OCI-LY1 (cell line): ENCODE measurements at regions not wholly inside any gene's neighbourhood (a gene's known extent, or its start where the extent isn't known, plus 50 kb on each side); places are given as distances from the start of the nearest gene placed in this dataset.

Source experiments
- H2AFZ ChIP-seq: fragments of 200-600 bp; sonication (generic), shearing (Covaris generic); 2 replicates; pipeline ENCODE4 v1.6.0; 2014; ENCODE audit warnings: antibody characterized with exemption, mild to moderate bottlenecking, low read length
- H3F3A ChIP-seq: fragments of 200-600 bp; sonication (generic), shearing (Covaris generic); 2 replicates; pipeline ENCODE4 v1.6.0; 2014; ENCODE audit warnings: mild to moderate bottlenecking, antibody characterized with exemption, low read length, moderate library complexity; ENCODE audit not compliant: insufficient read depth
- H3K27ac ChIP-seq: fragments of 200-600 bp; sonication (generic); 2 replicates; pipeline ENCODE4 v1.5.1; 2014; ENCODE audit warnings: low read length, mixed run types, mild to moderate bottlenecking, low read depth; ENCODE audit not compliant: poor library complexity, severe bottlenecking
- H3K27me3 ChIP-seq: fragments of 200-600 bp; sonication (generic); 2 replicates; pipeline ENCODE4 v1.6.0; 2014; ENCODE audit warnings: antibody characterized with exemption, mild to moderate bottlenecking, low read length, moderate library complexity; ENCODE audit not compliant: insufficient read depth
- H3K36me3 ChIP-seq: fragments of 200-600 bp; sonication (generic); 2 replicates; pipeline ENCODE4 v1.6.1; 2014; ENCODE audit warnings: mild to moderate bottlenecking, antibody characterized with exemption, low read length, moderate library complexity, mixed read lengths; ENCODE audit not compliant: insufficient read depth
- H3K4me1 ChIP-seq: fragments of 200-600 bp; sonication (generic); 2 replicates; pipeline ENCODE4 v1.5.1; 2014; ENCODE audit warnings: mild to moderate bottlenecking, low read length, moderate library complexity; ENCODE audit not compliant: insufficient read depth, severe bottlenecking
- H3K4me2 ChIP-seq: fragments of 200-600 bp; sonication (generic), shearing (Covaris generic); 2 replicates; pipeline ENCODE4 v1.6.1; 2014; ENCODE audit warnings: low read length
- H3K4me3 ChIP-seq: fragments of 200-600 bp; sonication (generic); 2 replicates; pipeline ENCODE4 v1.5.1; 2014; ENCODE audit warnings: low read length, low read depth, mild to moderate bottlenecking, mixed read lengths; ENCODE audit not compliant: poor library complexity, severe bottlenecking
- H3K79me2 ChIP-seq: fragments of 200-600 bp; shearing (Covaris generic); 2 replicates; pipeline ENCODE4 v1.6.1; 2016; ENCODE audit warnings: mixed run types, low read length, mixed read lengths; ENCODE audit not compliant: insufficient read depth
- H3K9ac ChIP-seq: fragments of 200-600 bp; sonication (generic), shearing (Covaris generic); 2 replicates; pipeline ENCODE4 v1.6.1; 2014; ENCODE audit warnings: mild to moderate bottlenecking, low read length, mixed read lengths
- H3K9me2 ChIP-seq: fragments of 200-600 bp; sonication (generic), shearing (Covaris generic); 2 replicates; pipeline ENCODE4 v1.6.1; 2014; ENCODE audit warnings: low read depth, mild to moderate bottlenecking, low read length, mixed read lengths
- H3K9me3 ChIP-seq: fragments of 200-600 bp; shearing (Covaris generic); 2 replicates; pipeline ENCODE4 v1.6.1; 2014; ENCODE audit warnings: low read length, mixed read lengths
- H4K20me1 ChIP-seq: fragments of 200-600 bp; sonication (generic), shearing (Covaris generic); 2 replicates; pipeline ENCODE4 v1.6.0; 2016; ENCODE audit warnings: mild to moderate bottlenecking, low read length; ENCODE audit not compliant: insufficient read depth
- EZH2 ChIP-seq: fragments of 200-600 bp; sonication (generic), shearing (Covaris generic); IDR thresholded peaks from 2 replicates; pipeline ENCODE4 v1.8.0; 2017; ENCODE audit warnings: borderline replicate concordance, mixed run types, mild to moderate bottlenecking, antibody characterized with exemption, low read length, moderate library complexity, mixed read lengths
- TF ChIP-seq, protein P1 (sequence below): fragments of 200-600 bp; sonication (generic), shearing (Covaris generic); IDR thresholded peaks from 2 replicates; pipeline ENCODE4 v1.5.1; 2017; ENCODE audit warnings: mild to moderate bottlenecking, antibody characterized with exemption, low read length, moderate library complexity, mixed read lengths

DNA sequence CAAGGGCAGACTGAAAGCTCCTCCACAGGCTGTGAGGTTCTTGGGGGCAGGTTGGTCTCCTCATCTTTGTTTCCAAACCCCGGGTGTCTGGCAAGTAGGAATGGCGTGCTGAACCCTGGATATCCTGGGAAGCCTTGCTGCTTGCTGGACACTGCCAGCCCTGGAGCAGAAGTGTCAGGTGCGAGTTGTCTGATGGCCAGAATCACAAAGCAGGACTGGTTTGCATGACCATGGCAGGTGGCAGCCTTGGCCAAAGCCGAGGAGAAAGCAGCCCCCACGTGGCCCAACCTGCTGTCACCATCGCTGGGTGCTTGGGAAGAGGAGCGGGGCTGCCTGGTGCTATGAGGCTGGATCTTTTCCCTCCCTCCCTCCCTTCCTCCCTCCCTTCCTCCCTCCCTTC lies 309.5 kb upstream of the HS6ST1 start:
- Histone ChIP-seq H3K9me2 (no peaks in the 10 kb centered on the region), H3K36me3 (no peaks in the 10 kb centered on the region), H3K4me3 (no peak overlapping the region), H3K4me2 (no peak overlapping the region), H2AFZ (no peak overlapping the region), H3K27ac (no peak overlapping the region), H3F3A (no peaks in the 10 kb centered on the region), H3K79me2 (no peaks in the 10 kb centered on the region), H4K20me1 (no peaks in the 10 kb centered on the region), H3K9ac (no peak overlapping the region), H3K27me3 (no peaks in the 10 kb centered on the region; the same call in 1 of the 2 replicates), H3K9me3 (no peaks in the 10 kb centered on the region), H3K4me1 (no peaks in the 10 kb centered on the region)
- TF ChIP-seq, protein P1, sequence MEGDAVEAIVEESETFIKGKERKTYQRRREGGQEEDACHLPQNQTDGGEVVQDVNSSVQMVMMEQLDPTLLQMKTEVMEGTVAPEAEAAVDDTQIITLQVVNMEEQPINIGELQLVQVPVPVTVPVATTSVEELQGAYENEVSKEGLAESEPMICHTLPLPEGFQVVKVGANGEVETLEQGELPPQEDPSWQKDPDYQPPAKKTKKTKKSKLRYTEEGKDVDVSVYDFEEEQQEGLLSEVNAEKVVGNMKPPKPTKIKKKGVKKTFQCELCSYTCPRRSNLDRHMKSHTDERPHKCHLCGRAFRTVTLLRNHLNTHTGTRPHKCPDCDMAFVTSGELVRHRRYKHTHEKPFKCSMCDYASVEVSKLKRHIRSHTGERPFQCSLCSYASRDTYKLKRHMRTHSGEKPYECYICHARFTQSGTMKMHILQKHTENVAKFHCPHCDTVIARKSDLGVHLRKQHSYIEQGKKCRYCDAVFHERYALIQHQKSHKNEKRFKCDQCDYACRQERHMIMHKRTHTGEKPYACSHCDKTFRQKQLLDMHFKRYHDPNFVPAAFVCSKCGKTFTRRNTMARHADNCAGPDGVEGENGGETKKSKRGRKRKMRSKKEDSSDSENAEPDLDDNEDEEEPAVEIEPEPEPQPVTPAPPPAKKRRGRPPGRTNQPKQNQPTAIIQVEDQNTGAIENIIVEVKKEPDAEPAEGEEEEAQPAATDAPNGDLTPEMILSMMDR: no peak
- TF ChIP-seq EZH2: no peak

GRCh38 chr2:128628996-128629395 lies 310.3 kb upstream of the HS6ST1 start:
- Histone ChIP-seq H2AFZ (no peak overlapping the region), H3K4me3 (no peak overlapping the region), H3K9me3 (no peaks in the 10 kb centered on the region), H3K27me3 (no peaks in the 10 kb centered on the region; the same call in 1 of the 2 replicates), H3K27ac (no peak overlapping the region), H3K9ac (no peak overlapping the region), H3K36me3 (no peaks in the 10 kb centered on the region), H4K20me1 (no peaks in the 10 kb centered on the region), H3K4me2 (no peak overlapping the region), H3F3A (no peaks in the 10 kb centered on the region), H3K9me2 (no peaks in the 10 kb centered on the region), H3K79me2 (no peaks in the 10 kb centered on the region), H3K4me1 (no peaks in the 10 kb centered on the region)
- TF ChIP-seq, protein P1: no peak
- TF ChIP-seq EZH2: no peak

GRCh38 chr2:128630974-128631697 lies 312.5 kb upstream of the HS6ST1 start:
- H2AFZ ChIP-seq: no peak overlapping the region
- no peaks in the 10 kb centered on the region for H3K79me2 ChIP-seq
- H3K9me3 ChIP-seq: no peaks in the 10 kb centered on the region
- H4K20me1 ChIP-seq: no peaks in the 10 kb centered on the region
- H3K4me2 ChIP-seq: no peak overlapping the region
- no peaks in the 10 kb centered on the region for H3K36me3 ChIP-seq
- no peaks in the 10 kb centered on the region for H3K27me3 ChIP-seq
- TF ChIP-seq, protein P1: no peak
- no peak for TF ChIP-seq EZH2
- H3K9ac ChIP-seq: no peak overlapping the region
- H3K4me3 ChIP-seq: no peak overlapping the region
- no peaks in the 10 kb centered on the region for H3K9me2 ChIP-seq
- H3K27ac ChIP-seq: no peak overlapping the region
- no peaks in the 10 kb centered on the region for H3K4me1 ChIP-seq
- H3F3A ChIP-seq: no peaks in the 10 kb centered on the region
